ENCODE measurements at regions not wholly inside any gene's neighbourhood (a gene's known extent, or its start where the extent isn't known, plus 50 kb on each side); places are given as distances from the start of the nearest gene placed in this dataset.

DNA sequence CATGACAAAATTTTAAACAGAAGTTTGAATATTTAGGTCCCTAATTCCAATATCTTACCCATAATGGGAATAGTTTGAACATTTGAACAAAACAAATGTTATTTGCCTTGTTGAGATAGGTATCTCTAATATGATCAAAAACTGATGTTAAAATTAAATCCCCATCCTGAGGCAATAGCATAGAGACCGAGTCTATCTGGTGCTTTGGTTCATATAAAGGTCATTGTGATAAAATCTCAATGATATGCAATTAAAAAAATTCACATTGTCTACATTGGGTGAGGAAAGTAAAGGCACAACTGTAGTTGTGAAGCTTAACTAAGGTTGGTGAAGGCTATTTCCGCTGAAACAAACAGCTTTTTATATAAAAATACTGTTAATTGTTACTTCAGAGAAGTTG lies 318.3 kb downstream of the CAAP1 start:
- Mint-ChIP-seq H3K4me1 (ENCODE audit: low read depth) (no peaks in the 10 kb centered on the region), H3K27me3 (ENCODE audit: low read depth) (no peaks in the 10 kb centered on the region), H3K36me3 (ENCODE audit: low read depth) (no peaks in the 10 kb centered on the region), H3K4me3 (ENCODE audit: low read depth) (no peak overlapping the region), H3K27ac (no peak overlapping the region), H3K9me3 (no peaks in the 10 kb centered on the region)
- DNase-seq (ENCODE audit: low spot score) = no peak
- intact Hi-C loops (cut with micrococcal nuclease) = no loop called here

DNA sequence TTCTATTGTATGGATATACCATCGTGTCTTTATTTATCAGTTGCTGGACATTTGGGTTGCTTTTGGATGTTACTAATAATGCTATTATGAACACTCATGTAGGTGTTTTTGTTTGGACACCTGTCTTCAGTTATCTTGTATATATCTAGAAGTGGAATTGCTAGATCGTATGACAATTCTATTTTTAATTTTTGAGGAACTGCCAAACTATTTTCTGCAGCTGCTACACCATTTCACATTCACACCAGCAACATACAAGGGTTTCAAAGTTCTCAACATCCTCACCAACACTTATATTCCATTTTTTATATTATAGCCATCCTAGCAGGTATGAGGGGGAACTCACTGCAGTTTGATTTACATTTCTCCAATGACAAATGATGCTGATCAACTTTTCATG lies 324.6 kb downstream of the CAAP1 start:
- DNase-seq (ENCODE audit: low spot score) = no peak
- Mint-ChIP-seq H3K9me3 (peaks cover 3% of the 10 kb centered on the region), H3K27ac (no peak overlapping the region), H3K4me3 (ENCODE audit: low read depth) (no peak overlapping the region), H3K27me3 (ENCODE audit: low read depth) (no peaks in the 10 kb centered on the region), H3K4me1 (ENCODE audit: low read depth) (no peaks in the 10 kb centered on the region), H3K36me3 (ENCODE audit: low read depth) (no peaks in the 10 kb centered on the region)
- intact Hi-C loops (cut with micrococcal nuclease) = no loop called here

DNA sequence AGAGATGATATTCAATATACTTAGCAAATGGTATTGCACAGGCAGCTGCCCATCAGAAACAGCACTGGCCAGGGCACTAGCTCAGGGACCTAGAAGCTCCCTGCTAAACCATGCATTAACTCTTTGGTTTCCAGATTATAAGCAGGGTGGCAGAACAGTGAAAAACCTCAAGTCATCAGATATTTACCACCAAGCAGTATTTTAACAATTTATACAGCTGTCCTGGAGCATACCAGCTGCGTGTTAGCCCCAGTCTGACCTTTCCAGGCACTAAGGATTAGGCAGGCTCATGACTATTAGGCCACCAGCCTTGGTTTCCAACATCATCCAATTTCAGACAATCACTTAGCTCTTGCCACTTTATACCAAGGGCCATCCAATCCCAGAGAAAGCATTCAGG lies 326.5 kb downstream of the CAAP1 start:
- no peaks in the 10 kb centered on the region for H3K36me3 Mint-ChIP-seq (ENCODE audit: low read depth)
- H3K27ac Mint-ChIP-seq = no peak overlapping the region
- H3K4me3 Mint-ChIP-seq (ENCODE audit: low read depth) = no peak overlapping the region
- H3K27me3 Mint-ChIP-seq (ENCODE audit: low read depth) = no peaks in the 10 kb centered on the region
- intact Hi-C loops (cut with micrococcal nuclease) = no loop called here
- DNase-seq (ENCODE audit: low spot score) = no peak
- peaks cover 8% of the 10 kb centered on the region for H3K9me3 Mint-ChIP-seq
- H3K4me1 Mint-ChIP-seq (ENCODE audit: low read depth) = no peaks in the 10 kb centered on the region

DNA sequence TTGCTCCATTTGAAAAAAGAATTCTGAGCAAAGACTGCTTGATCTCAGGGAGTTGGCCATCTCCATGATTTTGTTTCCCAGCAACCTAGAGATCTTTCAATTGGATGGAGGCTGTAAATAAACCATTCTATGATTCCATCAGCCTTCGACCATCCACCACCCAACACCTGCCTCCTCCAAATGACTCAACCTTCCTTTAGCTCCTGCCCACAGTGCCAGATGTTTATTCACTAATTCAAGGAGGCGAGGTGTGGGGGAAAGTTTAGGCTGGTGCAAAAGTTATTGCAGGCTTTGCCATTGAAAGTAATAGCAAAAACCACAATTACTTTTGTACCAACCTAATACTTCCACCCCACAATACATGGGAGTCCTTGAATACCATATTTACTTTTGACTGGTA lies 327.5 kb downstream of the CAAP1 start:
- Mint-ChIP-seq H3K4me3 (ENCODE audit: low read depth) (no peak overlapping the region), H3K9me3 (peaks cover 8% of the 10 kb centered on the region), H3K4me1 (ENCODE audit: low read depth) (no peaks in the 10 kb centered on the region), H3K36me3 (ENCODE audit: low read depth) (no peaks in the 10 kb centered on the region), H3K27me3 (ENCODE audit: low read depth) (no peaks in the 10 kb centered on the region), H3K27ac (no peak overlapping the region)
- no peak for DNase-seq (ENCODE audit: low spot score)
- intact Hi-C loops (cut with micrococcal nuclease) = no loop called here

DNA sequence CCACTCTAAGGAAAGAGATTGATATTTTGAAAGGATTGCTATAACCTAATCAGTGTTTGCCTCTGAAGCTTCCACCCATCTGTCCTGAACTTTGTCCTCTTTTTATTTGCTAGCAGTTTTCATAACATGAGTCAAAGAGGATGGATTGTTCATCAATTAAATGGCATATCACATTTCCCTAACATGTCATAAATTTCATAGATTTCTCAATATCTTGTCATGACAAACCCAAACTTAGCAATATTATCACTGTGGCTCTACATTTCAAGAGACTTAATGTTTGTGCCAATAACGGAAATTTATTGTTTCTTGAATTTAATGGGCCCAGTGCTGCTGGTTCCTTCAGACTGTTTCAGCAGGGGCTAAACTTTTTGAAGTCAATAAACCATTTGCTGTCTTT lies 330.3 kb downstream of the CAAP1 start:
- intact Hi-C loops (cut with micrococcal nuclease) = no loop called here
- H3K27ac Mint-ChIP-seq = no peak overlapping the region
- no peak for DNase-seq (ENCODE audit: low spot score)
- peaks cover 17% of the 10 kb centered on the region for H3K9me3 Mint-ChIP-seq
- H3K4me3 Mint-ChIP-seq (ENCODE audit: low read depth) = no peak overlapping the region
- no peaks in the 10 kb centered on the region for H3K4me1 Mint-ChIP-seq (ENCODE audit: low read depth)
- no peaks in the 10 kb centered on the region for H3K36me3 Mint-ChIP-seq (ENCODE audit: low read depth)
- no peaks in the 10 kb centered on the region for H3K27me3 Mint-ChIP-seq (ENCODE audit: low read depth)

DNA sequence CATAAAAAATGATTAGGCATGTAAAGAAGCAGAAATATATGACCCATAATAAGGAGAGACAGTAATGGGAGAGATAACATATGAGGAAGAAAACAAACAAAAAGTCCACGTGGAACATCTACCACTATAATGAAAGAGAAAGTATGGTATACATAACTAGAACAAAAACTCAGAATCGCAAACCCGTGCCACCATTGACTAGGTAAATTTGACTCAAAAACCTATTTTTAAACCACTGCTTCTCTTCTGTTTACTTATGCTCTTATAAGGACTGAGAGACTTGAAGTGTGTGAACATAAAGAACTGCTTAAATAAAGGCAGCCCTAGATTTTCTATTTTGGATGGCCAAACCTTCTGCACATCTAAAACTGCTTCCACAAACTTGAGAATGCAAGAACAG lies 330.7 kb downstream of the CAAP1 start:
- Mint-ChIP-seq H3K36me3 (ENCODE audit: low read depth) (no peaks in the 10 kb centered on the region), H3K27ac (no peak overlapping the region), H3K4me1 (ENCODE audit: low read depth) (no peaks in the 10 kb centered on the region)

DNA sequence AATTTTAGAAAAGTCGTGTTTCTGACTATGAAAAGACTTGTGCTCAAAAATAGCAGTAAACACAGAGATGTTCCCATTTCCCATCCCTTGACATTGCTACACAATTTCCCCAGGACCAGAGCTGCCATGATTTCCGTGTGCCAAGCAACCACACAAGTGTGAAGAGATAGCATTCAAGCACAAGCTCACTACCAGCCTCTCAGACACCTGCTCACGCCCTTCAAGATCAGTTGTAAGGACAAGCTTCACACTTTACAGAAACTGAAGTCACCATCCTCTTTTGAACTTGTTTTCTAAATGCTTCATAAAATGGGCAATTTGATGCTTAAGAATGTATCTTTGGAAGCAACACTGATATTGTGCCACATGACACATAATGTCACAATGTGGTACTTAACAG lies 333.1 kb downstream of the CAAP1 start:
- H3K9me3 Mint-ChIP-seq = peaks cover 24% of the 10 kb centered on the region
- intact Hi-C loops (cut with micrococcal nuclease) = no loop called here
- H3K36me3 Mint-ChIP-seq (ENCODE audit: low read depth) = no peaks in the 10 kb centered on the region
- no peaks in the 10 kb centered on the region for H3K27me3 Mint-ChIP-seq (ENCODE audit: low read depth)
- H3K4me3 Mint-ChIP-seq (ENCODE audit: low read depth) = no peak overlapping the region
- H3K4me1 Mint-ChIP-seq (ENCODE audit: low read depth) = no peaks in the 10 kb centered on the region
- no peak overlapping the region for H3K27ac Mint-ChIP-seq
- DNase-seq (ENCODE audit: low spot score) = no peak

More for the DNA sequence above, 330.7 kb downstream of the CAAP1 start:
- no peak for DNase-seq (ENCODE audit: low spot score)
- intact Hi-C loops (cut with micrococcal nuclease) = no loop called here
- no peak overlapping the region for H3K4me3 Mint-ChIP-seq (ENCODE audit: low read depth)
- H3K27me3 Mint-ChIP-seq (ENCODE audit: low read depth) = no peaks in the 10 kb centered on the region
- H3K9me3 Mint-ChIP-seq = peaks cover 19% of the 10 kb centered on the region

DNA sequence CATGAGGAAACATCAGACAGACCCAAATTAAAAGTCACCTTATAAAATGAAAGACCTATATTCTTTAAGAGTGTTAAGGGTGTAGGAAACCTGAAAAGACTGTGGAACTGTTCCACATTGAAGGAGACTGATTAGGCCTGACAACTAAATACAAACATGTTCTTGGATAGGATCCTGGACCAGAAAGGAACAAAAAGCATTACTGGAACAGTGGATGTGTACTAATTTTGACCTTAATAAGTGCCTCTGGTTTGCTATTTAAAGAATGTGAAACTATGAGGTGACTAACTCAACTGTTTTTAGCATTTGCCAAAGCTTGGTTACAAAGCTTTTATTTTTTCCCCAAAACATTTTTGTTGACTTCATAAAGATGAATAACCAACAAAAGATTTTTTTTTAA lies 340.6 kb downstream of the CAAP1 start:
- Mint-ChIP-seq H3K4me3 (ENCODE audit: low read depth) (no peak overlapping the region), H3K27me3 (ENCODE audit: low read depth) (no peaks in the 10 kb centered on the region), H3K36me3 (ENCODE audit: low read depth) (no peaks in the 10 kb centered on the region), H3K9me3 (peaks cover 19% of the 10 kb centered on the region), H3K4me1 (ENCODE audit: low read depth) (no peaks in the 10 kb centered on the region), H3K27ac (no peak overlapping the region)
- intact Hi-C loops (cut with micrococcal nuclease) = no loop called here
- DNase-seq (ENCODE audit: low spot score) = no peak

DNA sequence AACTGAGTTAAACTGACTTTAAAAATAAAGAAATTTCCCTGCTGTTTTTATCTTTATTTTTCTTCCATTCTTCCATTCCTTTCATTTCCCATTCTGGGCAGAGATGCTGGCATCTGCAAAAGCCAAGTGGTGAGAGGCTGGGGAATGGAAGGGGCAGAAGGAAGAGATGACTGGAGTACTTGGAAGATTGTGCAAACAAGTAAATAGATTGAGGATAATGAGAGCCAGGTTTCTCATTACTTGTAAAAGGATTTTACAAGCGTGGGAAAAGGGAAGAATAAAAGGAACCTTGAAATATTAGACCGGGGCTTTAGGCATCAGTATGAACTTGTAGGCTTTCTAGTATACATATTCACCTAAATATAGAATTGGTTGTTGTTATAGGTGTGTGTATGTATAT lies 341.2 kb downstream of the CAAP1 start:
- intact Hi-C loops (cut with micrococcal nuclease) = no loop called here
- no peaks in the 10 kb centered on the region for H3K36me3 Mint-ChIP-seq (ENCODE audit: low read depth)
- H3K4me1 Mint-ChIP-seq (ENCODE audit: low read depth) = no peaks in the 10 kb centered on the region
- H3K9me3 Mint-ChIP-seq = peaks cover 21% of the 10 kb centered on the region
- no peak for DNase-seq (ENCODE audit: low spot score)
- H3K27ac Mint-ChIP-seq = no peak overlapping the region
- no peak overlapping the region for H3K4me3 Mint-ChIP-seq (ENCODE audit: low read depth)
- H3K27me3 Mint-ChIP-seq (ENCODE audit: low read depth) = no peaks in the 10 kb centered on the region

DNA sequence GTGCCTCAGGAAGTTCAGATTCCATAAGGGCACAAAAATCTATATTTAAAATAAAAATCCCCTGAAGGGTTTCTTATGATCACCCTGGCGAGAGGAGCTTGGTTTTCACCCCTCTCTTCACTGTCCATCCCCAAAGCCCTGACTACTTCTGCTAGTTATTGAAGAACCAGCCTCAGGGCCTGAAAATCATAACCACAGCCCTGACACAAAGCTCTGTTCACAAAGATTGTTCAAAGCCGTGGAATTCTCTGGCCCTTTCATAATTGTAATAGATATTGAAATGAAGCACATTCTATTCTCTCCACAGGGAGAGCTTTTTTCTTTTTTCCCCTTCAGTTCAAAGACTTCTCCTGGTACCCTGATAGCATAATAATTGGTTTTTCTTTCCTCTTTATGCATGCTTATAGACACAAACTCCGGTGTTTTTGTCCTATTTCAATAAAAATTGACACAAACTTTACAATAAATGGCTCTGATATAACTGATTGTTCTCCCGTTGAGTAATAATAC lies 343.8 kb downstream of the CAAP1 start:
- Mint-ChIP-seq H3K27ac (no peak overlapping the region), H3K4me1 (ENCODE audit: low read depth) (no peaks in the 10 kb centered on the region), H3K36me3 (ENCODE audit: low read depth) (no peaks in the 10 kb centered on the region), H3K27me3 (ENCODE audit: low read depth) (no peaks in the 10 kb centered on the region), H3K9me3 (peaks cover 33% of the 10 kb centered on the region), H3K4me3 (ENCODE audit: low read depth) (no peak overlapping the region)
- no peak for DNase-seq (ENCODE audit: low spot score)
- intact Hi-C loops (cut with micrococcal nuclease) = no loop called here

DNA sequence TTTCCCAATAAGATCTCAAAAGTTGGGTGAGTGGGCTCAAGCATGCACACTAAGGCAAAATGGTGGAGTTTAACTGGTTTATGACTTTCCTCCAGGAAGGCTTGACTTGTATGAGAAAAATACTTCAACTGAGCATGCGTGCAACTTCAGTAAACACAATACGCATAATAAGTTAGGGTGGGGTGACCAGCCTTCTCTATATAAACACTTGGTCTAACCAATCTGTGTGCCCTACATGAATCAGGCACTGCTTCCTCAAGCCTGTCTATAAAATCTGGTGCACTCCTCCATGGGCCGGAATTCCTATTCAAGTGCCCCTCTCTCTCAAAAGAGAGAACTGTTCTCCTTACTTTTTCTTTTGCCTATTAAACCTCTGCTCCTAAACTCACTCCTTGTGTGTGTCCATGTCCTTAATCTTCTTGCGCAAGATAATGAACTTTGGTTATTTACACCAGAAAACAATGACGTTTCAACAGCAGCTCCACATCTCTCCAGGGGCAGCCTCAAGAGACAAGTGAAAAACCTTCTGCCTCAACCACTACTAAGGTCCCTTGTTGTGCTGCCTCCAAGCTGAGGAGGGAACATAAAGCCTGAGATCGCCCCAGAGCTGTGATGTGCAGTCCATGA lies 352.6 kb downstream of the CAAP1 start:
- Mint-ChIP-seq H3K9me3 (peaks cover 27% of the 10 kb centered on the region), H3K4me3 (ENCODE audit: low read depth) (no peak overlapping the region), H3K36me3 (ENCODE audit: low read depth) (no peaks in the 10 kb centered on the region), H3K27me3 (ENCODE audit: low read depth) (no peaks in the 10 kb centered on the region), H3K27ac (no peak overlapping the region), H3K4me1 (ENCODE audit: low read depth) (no peaks in the 10 kb centered on the region)
- intact Hi-C loops (cut with micrococcal nuclease) = no loop called here
- DNase-seq (ENCODE audit: low spot score) = no peak

DNA sequence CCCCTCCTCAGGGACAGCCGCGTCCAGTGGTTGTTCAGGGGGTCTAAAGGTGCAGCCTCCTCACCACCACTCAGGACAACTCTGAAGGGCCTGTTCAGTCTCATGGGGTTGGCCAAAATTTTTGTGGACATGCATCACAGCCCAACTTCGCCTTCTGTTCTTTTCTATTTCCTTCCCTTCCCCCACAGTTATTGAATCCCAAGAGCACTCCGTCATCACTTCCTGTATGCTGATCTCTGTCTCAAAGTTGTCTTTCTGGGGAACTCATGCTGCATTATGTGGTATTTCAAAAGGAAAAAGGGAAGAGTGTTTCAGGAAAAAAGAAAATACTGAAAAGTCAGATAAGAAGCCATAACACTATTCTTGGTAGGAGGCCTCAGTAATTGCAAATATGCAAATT lies 355.4 kb downstream of the CAAP1 start:
- DNase-seq (ENCODE audit: low spot score) = no peak
- no peaks in the 10 kb centered on the region for H3K27me3 Mint-ChIP-seq (ENCODE audit: low read depth)
- peaks cover 19% of the 10 kb centered on the region for H3K9me3 Mint-ChIP-seq
- no peak overlapping the region for H3K4me3 Mint-ChIP-seq (ENCODE audit: low read depth)
- intact Hi-C loops (cut with micrococcal nuclease) = no loop called here
- H3K36me3 Mint-ChIP-seq (ENCODE audit: low read depth) = no peaks in the 10 kb centered on the region
- H3K27ac Mint-ChIP-seq = no peak overlapping the region
- H3K4me1 Mint-ChIP-seq (ENCODE audit: low read depth) = no peaks in the 10 kb centered on the region

DNA sequence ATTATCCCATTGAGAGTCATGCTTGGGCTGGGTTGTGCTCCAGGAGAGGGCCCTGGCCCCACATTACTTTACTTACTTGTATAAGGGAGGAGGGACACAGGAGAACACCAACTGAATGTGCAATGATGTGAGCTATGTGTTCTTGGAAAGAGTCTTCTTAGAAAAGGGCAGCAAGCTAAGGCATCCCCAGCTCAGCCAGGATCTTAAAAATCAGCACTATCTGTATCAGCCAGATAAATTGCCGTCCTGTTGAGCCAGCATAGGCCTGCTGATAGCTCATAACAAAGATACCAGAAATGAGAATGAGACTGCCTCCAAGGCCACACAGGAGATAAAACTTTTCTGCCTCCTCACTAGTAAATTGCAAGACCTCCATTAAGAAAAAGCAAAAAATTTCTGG lies 357.5 kb downstream of the CAAP1 start:
- intact Hi-C loops (cut with micrococcal nuclease) = no loop called here
- H3K27ac Mint-ChIP-seq = no peak overlapping the region
- no peak overlapping the region for H3K4me3 Mint-ChIP-seq (ENCODE audit: low read depth)
- H3K9me3 Mint-ChIP-seq = peaks cover 19% of the 10 kb centered on the region
- H3K27me3 Mint-ChIP-seq (ENCODE audit: low read depth) = no peaks in the 10 kb centered on the region
- H3K36me3 Mint-ChIP-seq (ENCODE audit: low read depth) = no peaks in the 10 kb centered on the region
- no peak for DNase-seq (ENCODE audit: low spot score)
- no peaks in the 10 kb centered on the region for H3K4me1 Mint-ChIP-seq (ENCODE audit: low read depth)

DNA sequence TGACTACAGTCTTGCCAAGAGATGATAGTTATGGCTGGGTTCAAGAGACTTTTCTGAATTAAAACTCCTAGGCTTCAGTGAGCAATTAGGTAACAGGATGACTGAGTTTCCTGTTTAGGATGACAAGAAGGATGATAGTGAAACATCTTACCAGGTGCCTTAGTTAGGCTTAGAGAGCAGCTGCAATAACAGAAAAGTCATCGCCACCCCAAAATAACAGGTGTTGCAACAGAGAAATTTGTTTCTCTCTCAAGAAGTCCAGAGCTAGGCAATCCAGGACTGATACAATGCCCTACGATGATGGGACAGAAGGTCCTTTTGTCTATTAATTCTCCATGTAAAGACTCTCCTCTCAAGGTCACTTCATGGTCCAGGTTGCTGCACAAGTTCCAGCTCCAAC lies 361.8 kb downstream of the CAAP1 start:
- H3K4me1 Mint-ChIP-seq (ENCODE audit: low read depth) = no peaks in the 10 kb centered on the region
- intact Hi-C loops (cut with micrococcal nuclease) = no loop called here
- H3K36me3 Mint-ChIP-seq (ENCODE audit: low read depth) = no peaks in the 10 kb centered on the region
- H3K27ac Mint-ChIP-seq = no peak overlapping the region
- H3K9me3 Mint-ChIP-seq = peaks cover 24% of the 10 kb centered on the region
- DNase-seq (ENCODE audit: low spot score) = no peak
- no peaks in the 10 kb centered on the region for H3K27me3 Mint-ChIP-seq (ENCODE audit: low read depth)
- no peak overlapping the region for H3K4me3 Mint-ChIP-seq (ENCODE audit: low read depth)

Measured in activated T-helper 2 cell treated with anti-CD3 and anti-CD28 coated beads, Interferon-gamma antibody, Interleukin-2, Interleukin-4, amounts not matched to agents 10 μg/mL and 5 μg/mL and 100 μg/mL, durations not matched to agents 14 hours and 24 hours and 36 hours (primary cell).